Urinary bladder (tissue), 3 donors: ENCODE measurements at regions not wholly inside any gene's neighbourhood (a gene's known extent, or its start where the extent isn't known, plus 50 kb on each side); places are given as distances from the start of the nearest gene placed in this dataset.
"Not testable (repeated sequence)": the region's sequence is repeated elsewhere in the genome, so short reads cannot be mapped to it uniquely, and the experiment has no call there.

Source experiments
- DNase-seq: peaks from one replicate; pipeline ENCODE4 v3.0.0-alpha.2; 2015; ENCODE audit errors: extremely low spot score
- H3K27ac ChIP-seq: one replicate; pipeline ENCODE4 v1.5.1; 2013; ENCODE audit warnings: low read depth, mild to moderate bottlenecking, moderate library complexity
- H3K36me3 ChIP-seq: one replicate; pipeline ENCODE4 v1.6.1; 2013; ENCODE audit warnings: mild to moderate bottlenecking, moderate library complexity; ENCODE audit not compliant: insufficient read depth
- H3K4me1 ChIP-seq: one replicate; pipeline ENCODE4 v1.6.1; 2013; ENCODE audit warnings: mild to moderate bottlenecking, moderate library complexity; ENCODE audit not compliant: insufficient read depth
- H3K4me3 ChIP-seq: one replicate; pipeline ENCODE4 v1.5.1; 2013; ENCODE audit warnings: low read depth, low read length
- WGBS: extraction: QIAGEN DNeasy Blood & Tissue Kit; methylation state at CpG from one replicate; pipeline ENCODE4 v1.1.7; 2013; 5-methylcytosine and 5-hydroxymethylcytosine counted together
- donor health status: healthy with polysubstance abuse.
- donor health status: healthy.

- DNase-seq, result no peak
- no peak overlapping the region for H3K27ac ChIP-seq
- no peaks in the 10 kb centered on the region for H3K4me1 ChIP-seq
- no peaks in the 10 kb centered on the region for H3K36me3 ChIP-seq
- 91% methylated on average over 5 of the region's 5 CpGs for WGBS
- no peak overlapping the region for H3K4me3 ChIP-seq
Measured at GRCh38 chr7:16267953-16268820, 153.2 kb downstream of the CRPPA start.

GRCh38 chr7:16266877-16267276, 154.5 kb downstream of the CRPPA start:
- no peaks in the 10 kb centered on the region for H3K36me3 ChIP-seq
- DNase-seq, result no peak
- no peaks in the 10 kb centered on the region for H3K4me1 ChIP-seq
- WGBS, result 55% methylated on average over 1 of the region's 1 CpG
- no peak overlapping the region for H3K4me3 ChIP-seq
- no peak overlapping the region for H3K27ac ChIP-seq

GRCh38 chr7:16266470-16266869, 154.9 kb downstream of the CRPPA start:
- H3K4me1 ChIP-seq, H3K27ac ChIP-seq, H3K36me3 ChIP-seq, DNase-seq, H3K4me3 ChIP-seq: not testable (repeated sequence)
- WGBS, result 75% methylated on average over 9 of the region's 9 CpGs

- no peak for DNase-seq
- Histone ChIP-seq H3K4me1 (no peaks in the 10 kb centered on the region), H3K36me3 (no peaks in the 10 kb centered on the region), H3K27ac (no peak overlapping the region), H3K4me3 (no peak overlapping the region)
- 96% methylated on average over 3 of the region's 3 CpGs for WGBS
Measured at GRCh38 chr7:16265863-16266458, 155.4 kb downstream of the CRPPA start.

GRCh38 chr7:16264823-16265804, 156.2 kb downstream of the CRPPA start:
- H3K27ac ChIP-seq, result no peak overlapping the region
- no peak overlapping the region for H3K4me3 ChIP-seq
- 82% methylated on average over 7 of the region's 7 CpGs for WGBS
- no peaks in the 10 kb centered on the region for H3K4me1 ChIP-seq
- no peak for DNase-seq
- H3K36me3 ChIP-seq, result no peaks in the 10 kb centered on the region

- H3K4me3 ChIP-seq, result no peak overlapping the region
- no peaks in the 10 kb centered on the region for H3K4me1 ChIP-seq
- H3K27ac ChIP-seq, result no peak overlapping the region
- no peak for DNase-seq
- WGBS, result 58% methylated on average over 4 of the region's 4 CpGs
- H3K36me3 ChIP-seq, result no peaks in the 10 kb centered on the region
Measured at GRCh38 chr7:16264036-16264819, 157.1 kb downstream of the CRPPA start.

- H3K4me3 ChIP-seq, DNase-seq, H3K36me3 ChIP-seq, H3K4me1 ChIP-seq, H3K27ac ChIP-seq: not testable (repeated sequence)
- 88% methylated on average over 6 of the region's 6 CpGs for WGBS
Measured at GRCh38 chr7:16263377-16263776, 158.0 kb downstream of the CRPPA start.

- Histone ChIP-seq H3K36me3 (no peaks in the 10 kb centered on the region), H3K4me1 (no peaks in the 10 kb centered on the region), H3K4me3 (no peak overlapping the region), H3K27ac (no peak overlapping the region)
- DNase-seq, result no peak
- WGBS, result 72% methylated on average over 5 of the region's 5 CpGs
Measured at GRCh38 chr7:16261654-16262053, 159.7 kb downstream of the CRPPA start.

- H3K27ac ChIP-seq, result no peak overlapping the region
- H3K36me3 ChIP-seq, result no peaks in the 10 kb centered on the region
- 73% methylated on average over 2 of the region's 2 CpGs for WGBS
- no peak for DNase-seq
- no peak overlapping the region for H3K4me3 ChIP-seq
- H3K4me1 ChIP-seq, result no peaks in the 10 kb centered on the region
Measured at GRCh38 chr7:16261100-16261499, 160.2 kb downstream of the CRPPA start.

- Histone ChIP-seq H3K27ac (no peak overlapping the region), H3K4me3 (no peak overlapping the region), H3K4me1 (no peaks in the 10 kb centered on the region), H3K36me3 (no peaks in the 10 kb centered on the region)
- no peak for DNase-seq
- WGBS, result 34% methylated on average over 1 of the region's 1 CpG
Measured at GRCh38 chr7:16260236-16260728, 161.1 kb downstream of the CRPPA start.

- WGBS, result 94% methylated on average over 1 of the region's 1 CpG
- H3K4me3 ChIP-seq, H3K36me3 ChIP-seq, DNase-seq, H3K4me1 ChIP-seq, H3K27ac ChIP-seq: not testable (repeated sequence)
Measured at GRCh38 chr7:16256419-16256818, 164.9 kb downstream of the CRPPA start.

- 98% methylated on average over 2 of the region's 2 CpGs for WGBS
Measured at GRCh38 chr7:16255952-16256351, 165.4 kb downstream of the CRPPA start.

GRCh38 chr7:16250655-16251054, 170.7 kb downstream of the CRPPA start:
- not testable (repeated sequence) for H3K36me3 ChIP-seq, H3K4me1 ChIP-seq, H3K27ac ChIP-seq, H3K4me3 ChIP-seq, DNase-seq
- WGBS, result 95% methylated on average over 2 of the region's 2 CpGs

More at GRCh38 chr7:16255952-16256351, 165.4 kb downstream of the CRPPA start:
- H3K36me3 ChIP-seq, H3K4me3 ChIP-seq, H3K4me1 ChIP-seq, DNase-seq, H3K27ac ChIP-seq: not testable (repeated sequence)
